ENCODE measurements at regions not wholly inside any gene's neighbourhood (a gene's known extent, or its start where the extent isn't known, plus 50 kb on each side); places are given as distances from the start of the nearest gene placed in this dataset.

- H3K4me3 ChIP-seq (ENCODE audit: low read depth, low read length) = no peak overlapping the region
These were observed 454.1 kb upstream of the MAF start for GRCh38 chr16:80054647-80055046.

- no peak overlapping the region for H3K4me3 ChIP-seq (ENCODE audit: low read depth, low read length)
These were observed 450.5 kb upstream of the MAF start for GRCh38 chr16:80051040-80051439.

GRCh38 chr16:80048250-80048649 lies 447.7 kb upstream of the MAF start:
- no peak overlapping the region for H3K4me3 ChIP-seq (ENCODE audit: low read depth, low read length)

- H3K4me3 ChIP-seq (ENCODE audit: low read depth, low read length) = no peak overlapping the region
These were observed 447.3 kb upstream of the MAF start for GRCh38 chr16:80047842-80048241.

GRCh38 chr16:80046848-80047247 lies 446.3 kb upstream of the MAF start:
- no peak overlapping the region for H3K4me3 ChIP-seq (ENCODE audit: low read depth, low read length)

GRCh38 chr16:80046261-80046660 lies 445.7 kb upstream of the MAF start:
- no peak overlapping the region for H3K4me3 ChIP-seq (ENCODE audit: low read depth, low read length)

- no peak overlapping the region for H3K4me3 ChIP-seq (ENCODE audit: low read depth, low read length)
These were observed 445.3 kb upstream of the MAF start for GRCh38 chr16:80045861-80046260.

GRCh38 chr16:80041410-80041809 lies 440.9 kb upstream of the MAF start:
- no peak overlapping the region for H3K4me3 ChIP-seq (ENCODE audit: low read depth, low read length)

GRCh38 chr16:80040814-80041213 lies 440.3 kb upstream of the MAF start:
- H3K4me3 ChIP-seq (ENCODE audit: low read depth, low read length) = no peak overlapping the region

- H3K4me3 ChIP-seq (ENCODE audit: low read depth, low read length) = no peak overlapping the region
These were observed 439.9 kb upstream of the MAF start for GRCh38 chr16:80040413-80040812.

GRCh38 chr16:80039777-80040176 lies 439.2 kb upstream of the MAF start:
- H3K4me3 ChIP-seq (ENCODE audit: low read depth, low read length) = no peak overlapping the region

GRCh38 chr16:80038566-80038965 lies 438.0 kb upstream of the MAF start:
- H3K4me3 ChIP-seq (ENCODE audit: low read depth, low read length) = no peak overlapping the region

- no peak overlapping the region for H3K4me3 ChIP-seq (ENCODE audit: low read depth, low read length)
These were observed 434.6 kb upstream of the MAF start for GRCh38 chr16:80034948-80035663.

- no peak overlapping the region for H3K4me3 ChIP-seq (ENCODE audit: low read depth, low read length)
These were observed 433.9 kb upstream of the MAF start for GRCh38 chr16:80034469-80034826.

GRCh38 chr16:80033783-80034468 lies 433.4 kb upstream of the MAF start:
- H3K4me3 ChIP-seq (ENCODE audit: low read depth, low read length) = no peak overlapping the region

GRCh38 chr16:80029761-80030481 lies 429.4 kb upstream of the MAF start:
- no peak overlapping the region for H3K4me3 ChIP-seq (ENCODE audit: low read depth, low read length)

GRCh38 chr16:80029381-80029630 lies 428.8 kb upstream of the MAF start:
- no peak overlapping the region for H3K4me3 ChIP-seq (ENCODE audit: low read depth, low read length)

- no peak overlapping the region for H3K4me3 ChIP-seq (ENCODE audit: low read depth, low read length)
These were observed 428.2 kb upstream of the MAF start for GRCh38 chr16:80028581-80029380.

- H3K4me3 ChIP-seq (ENCODE audit: low read depth, low read length) = no peak overlapping the region
These were observed 426.7 kb upstream of the MAF start for GRCh38 chr16:80027007-80027965.

- no peak overlapping the region for H3K4me3 ChIP-seq (ENCODE audit: low read depth, low read length)
These were observed 424.7 kb upstream of the MAF start for GRCh38 chr16:80025236-80025635.
